Type B pancreatic cell (in vitro differentiated cells): ENCODE measurements at regions not wholly inside any gene's neighbourhood (a gene's known extent, or its start where the extent isn't known, plus 50 kb on each side); places are given as distances from the start of the nearest gene placed in this dataset.
"Not testable (repeated sequence)": the region's sequence is repeated elsewhere in the genome, so short reads cannot be mapped to it uniquely, and the experiment has no call there.

Experiments used
- DNase-seq: peaks from one replicate; pipeline ENCODE4 v3.0.0; 2021; ENCODE audit warnings: mixed read lengths; ENCODE audit not compliant: unreplicated experiment; ENCODE audit errors: extremely low spot score
- H3K27ac Mint-ChIP-seq: 2 replicates; pipeline ENCODE4 v1.8.0; 2021; ENCODE audit warnings: mild to moderate bottlenecking, mixed read lengths
- H3K27me3 Mint-ChIP-seq: 2 replicates; pipeline ENCODE4 v1.8.0; 2021; ENCODE audit warnings: mixed read lengths
- H3K36me3 Mint-ChIP-seq: 2 replicates; pipeline ENCODE4 v1.8.0; 2021; ENCODE audit warnings: mixed read lengths
- H3K4me1 Mint-ChIP-seq: one replicate; pipeline ENCODE4 v1.8.0; 2021; ENCODE audit warnings: mixed read lengths; ENCODE audit not compliant: unreplicated experiment
- H3K4me3 Mint-ChIP-seq: 2 replicates; pipeline ENCODE4 v1.8.0; 2021; ENCODE audit warnings: mild to moderate bottlenecking, mixed read lengths
- H3K9me3 Mint-ChIP-seq: 2 replicates; pipeline ENCODE4 v1.8.0; 2021; ENCODE audit warnings: mixed read lengths
- TF ChIP-seq, protein P1 (sequence below): fragments of 200-600 bp; sonication (generic); conservative IDR thresholded peaks from 2 replicates; pipeline ENCODE4 v1.5.0; 2021; ENCODE audit warnings: antibody characterized with exemption, mild to moderate bottlenecking

DNA sequence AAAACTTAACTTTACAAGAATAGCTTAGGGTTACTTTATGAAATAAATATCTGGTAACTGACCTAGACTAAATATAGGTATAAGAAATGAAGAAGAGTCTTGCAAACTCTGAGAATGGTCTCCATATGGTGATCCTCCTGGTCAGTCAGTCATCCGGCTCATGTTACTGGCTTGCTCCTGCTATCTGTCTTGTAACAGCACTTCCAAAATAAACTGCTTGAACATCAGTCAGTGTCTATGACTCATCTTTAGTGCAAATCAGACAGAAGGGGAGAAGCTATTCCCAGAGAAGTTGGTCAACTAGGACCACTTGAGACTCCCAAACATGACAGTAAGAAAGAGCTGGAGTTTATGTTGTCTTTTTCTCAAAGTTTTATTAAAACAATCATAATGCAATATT lies 1550.9 kb downstream of the PCDH9 start:
- no peak overlapping the region for H3K4me3 Mint-ChIP-seq
- no peaks in the 10 kb centered on the region for H3K4me1 Mint-ChIP-seq
- H3K36me3 Mint-ChIP-seq: no peaks in the 10 kb centered on the region
- H3K27ac Mint-ChIP-seq: no peak overlapping the region
- peaks cover 4% of the 10 kb centered on the region for H3K9me3 Mint-ChIP-seq
- DNase-seq: no peak
- no peaks in the 10 kb centered on the region for H3K27me3 Mint-ChIP-seq
- TF ChIP-seq, protein P1, sequence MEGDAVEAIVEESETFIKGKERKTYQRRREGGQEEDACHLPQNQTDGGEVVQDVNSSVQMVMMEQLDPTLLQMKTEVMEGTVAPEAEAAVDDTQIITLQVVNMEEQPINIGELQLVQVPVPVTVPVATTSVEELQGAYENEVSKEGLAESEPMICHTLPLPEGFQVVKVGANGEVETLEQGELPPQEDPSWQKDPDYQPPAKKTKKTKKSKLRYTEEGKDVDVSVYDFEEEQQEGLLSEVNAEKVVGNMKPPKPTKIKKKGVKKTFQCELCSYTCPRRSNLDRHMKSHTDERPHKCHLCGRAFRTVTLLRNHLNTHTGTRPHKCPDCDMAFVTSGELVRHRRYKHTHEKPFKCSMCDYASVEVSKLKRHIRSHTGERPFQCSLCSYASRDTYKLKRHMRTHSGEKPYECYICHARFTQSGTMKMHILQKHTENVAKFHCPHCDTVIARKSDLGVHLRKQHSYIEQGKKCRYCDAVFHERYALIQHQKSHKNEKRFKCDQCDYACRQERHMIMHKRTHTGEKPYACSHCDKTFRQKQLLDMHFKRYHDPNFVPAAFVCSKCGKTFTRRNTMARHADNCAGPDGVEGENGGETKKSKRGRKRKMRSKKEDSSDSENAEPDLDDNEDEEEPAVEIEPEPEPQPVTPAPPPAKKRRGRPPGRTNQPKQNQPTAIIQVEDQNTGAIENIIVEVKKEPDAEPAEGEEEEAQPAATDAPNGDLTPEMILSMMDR: no peak

DNA sequence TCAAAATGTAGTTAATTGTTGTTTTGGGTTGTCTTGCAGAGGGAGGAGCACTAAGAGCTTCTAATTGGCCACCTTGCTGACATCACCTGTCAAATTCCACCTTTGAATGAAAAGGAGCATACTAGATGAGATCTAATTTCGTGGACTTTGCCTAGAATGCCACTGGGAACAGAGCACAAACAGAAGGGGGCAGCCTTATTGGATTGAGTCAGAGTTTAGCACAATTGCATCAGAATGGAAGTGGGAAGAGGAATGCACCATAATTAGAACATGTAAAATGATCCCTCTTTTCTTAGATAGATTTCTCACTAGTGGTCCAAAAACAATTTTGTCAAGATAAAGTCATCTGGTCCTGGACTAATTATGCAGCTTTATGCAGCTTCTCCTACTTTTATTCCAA lies 1552.2 kb downstream of the PCDH9 start:
- Mint-ChIP-seq H3K27ac (no peak overlapping the region), H3K36me3 (no peaks in the 10 kb centered on the region), H3K4me1 (no peaks in the 10 kb centered on the region), H3K9me3 (peaks cover 9% of the 10 kb centered on the region), H3K4me3 (no peak overlapping the region), H3K27me3 (no peaks in the 10 kb centered on the region)
- TF ChIP-seq, protein P1: no peak
- DNase-seq: no peak

DNA sequence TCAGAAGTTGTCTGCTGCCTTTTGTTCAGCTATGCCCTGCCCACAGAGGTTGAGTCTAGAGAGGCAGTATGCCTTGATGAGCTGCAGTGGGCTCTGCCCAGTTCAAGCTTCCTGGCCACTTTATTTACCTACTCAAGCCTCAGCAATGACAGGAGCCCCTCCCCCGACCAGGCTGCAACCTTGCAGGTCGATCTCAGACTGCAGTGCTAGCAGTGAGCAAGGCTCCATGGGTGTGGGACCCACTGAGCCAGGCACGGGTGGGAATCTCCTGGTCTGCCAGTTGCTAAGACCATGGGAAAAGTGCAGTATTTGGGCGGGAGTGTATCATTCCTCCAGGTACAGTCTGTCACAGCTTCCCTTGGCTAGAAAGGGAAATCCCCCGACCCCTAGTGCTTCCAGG lies 1554.8 kb downstream of the PCDH9 start:
- H3K9me3 Mint-ChIP-seq: peaks cover 12% of the 10 kb centered on the region
- not testable (repeated sequence) for DNase-seq, H3K27me3 Mint-ChIP-seq, H3K4me3 Mint-ChIP-seq, H3K4me1 Mint-ChIP-seq, H3K27ac Mint-ChIP-seq, H3K36me3 Mint-ChIP-seq

DNA sequence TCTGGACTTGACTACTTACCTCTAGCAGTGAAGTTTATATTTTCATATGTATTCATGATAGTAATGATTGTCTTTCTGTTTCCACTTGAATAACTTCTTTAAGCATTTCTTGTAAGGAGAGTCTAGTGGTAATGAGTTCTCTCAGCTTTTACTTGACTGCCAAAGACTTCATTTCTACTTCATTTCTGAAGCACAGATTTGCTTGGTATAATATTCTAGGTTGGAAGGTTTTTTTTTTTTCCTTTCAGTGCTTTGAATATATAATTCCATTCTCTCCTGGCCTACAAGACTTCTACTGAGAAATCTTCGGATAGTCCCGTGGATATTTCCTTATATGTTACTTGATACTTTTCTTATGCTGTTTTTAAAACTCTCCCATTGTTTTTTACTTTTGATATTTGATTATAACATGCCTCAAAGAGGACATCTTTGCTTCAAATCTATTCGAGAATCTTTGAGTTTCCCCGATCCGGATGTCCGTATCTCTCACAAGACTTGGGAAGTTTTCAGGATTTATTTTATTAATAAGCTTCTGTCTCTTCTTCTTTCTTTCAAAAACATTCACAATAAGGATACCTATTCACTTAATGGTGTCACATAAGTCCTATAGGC lies 1560.0 kb downstream of the PCDH9 start:
- no peaks in the 10 kb centered on the region for H3K27me3 Mint-ChIP-seq
- DNase-seq: no peak
- H3K4me1 Mint-ChIP-seq: no peaks in the 10 kb centered on the region
- H3K36me3 Mint-ChIP-seq: peaks cover 4% of the 10 kb centered on the region
- TF ChIP-seq, protein P1: no peak
- no peak overlapping the region for H3K27ac Mint-ChIP-seq
- no peak overlapping the region for H3K4me3 Mint-ChIP-seq
- H3K9me3 Mint-ChIP-seq: peaks cover 17% of the 10 kb centered on the region

DNA sequence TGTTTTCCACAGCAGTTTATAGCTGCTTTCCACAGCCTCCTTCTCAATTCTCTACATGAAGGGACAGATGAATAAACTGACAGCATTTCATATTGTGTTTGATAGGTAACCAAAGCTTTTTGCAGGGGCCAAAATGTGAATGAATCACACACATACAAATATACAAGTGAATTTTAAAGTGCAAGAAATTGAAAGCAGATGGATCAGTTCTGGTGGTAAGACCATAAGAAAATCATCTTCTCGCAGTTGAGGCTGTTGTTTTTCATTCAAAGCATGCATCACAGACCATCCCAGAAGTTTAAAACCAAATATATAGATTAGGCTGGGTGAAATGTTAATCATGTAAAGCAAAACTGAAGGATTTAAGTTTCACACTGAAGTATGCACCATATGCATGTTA lies 1569.4 kb downstream of the PCDH9 start:
- Mint-ChIP-seq H3K4me3 (no peak overlapping the region), H3K9me3 (peaks cover 7% of the 10 kb centered on the region), H3K4me1 (no peaks in the 10 kb centered on the region), H3K36me3 (peaks cover 3% of the 10 kb centered on the region), H3K27ac (no peak overlapping the region), H3K27me3 (no peaks in the 10 kb centered on the region)
- DNase-seq: no peak
- TF ChIP-seq, protein P1: no peak

GRCh38 chr13:65656740-65657329 lies 1573.3 kb downstream of the PCDH9 start:
- DNase-seq: no peak
- Mint-ChIP-seq H3K27me3 (no peaks in the 10 kb centered on the region), H3K9me3 (no peaks in the 10 kb centered on the region), H3K27ac (no peak overlapping the region), H3K36me3 (no peaks in the 10 kb centered on the region), H3K4me1 (peaks cover 4% of the 10 kb centered on the region), H3K4me3 (no peak overlapping the region)
- TF ChIP-seq, protein P1: peak; percentile 76
